AG04450 (cell line): ENCODE measurements at regions not wholly inside any gene's neighbourhood (a gene's known extent, or its start where the extent isn't known, plus 50 kb on each side); places are given as distances from the start of the nearest gene placed in this dataset.

Experiments
- CTCF ChIA-PET: fragments of 300-600, 350-600 bp; formaldehyde crosslinking; extraction: SDS; loops from one replicate; lab custom pipeline; 2022; ENCODE audit warnings: antibody characterized with exemption, inconsistent platforms; lab: Charles Lee
- POLR2A ChIA-PET: fragments of 350-600 bp; formaldehyde crosslinking; extraction: SDS; loops from one replicate; lab custom pipeline; 2021; ENCODE audit warnings: antibody characterized with exemption, inconsistent platforms; lab: Yijun Ruan, JAX
- DNase-seq: peaks from one replicate; pipeline ENCODE4 v3.0.0-alpha.2; 2011; ENCODE audit warnings: low read depth, low spot score
- H3K27ac ChIP-seq: one replicate; pipeline ENCODE4 v1.5.1; 2012; ENCODE audit warnings: low read depth, low read length, control low read depth
- H3K27me3 ChIP-seq: one replicate; pipeline ENCODE4 v1.6.0; 2012; ENCODE audit warnings: low read length; ENCODE audit not compliant: control insufficient read depth, insufficient read depth
- H3K4me3 ChIP-seq: 2 replicates; pipeline ENCODE4 v1.5.1; 2011; ENCODE audit warnings: mild to moderate bottlenecking, low read depth, low read length, control low read depth
- H3K9me3 ChIP-seq: 2 replicates; pipeline ENCODE4 v1.5.1; 2012; ENCODE audit warnings: low read length; ENCODE audit not compliant: control insufficient read depth, insufficient read depth
- TF ChIP-seq, protein P1 (sequence below): IDR thresholded peaks from 2 replicates; pipeline ENCODE4 v1.5.1; 2011; ENCODE audit warnings: low read depth, low read length, control low read depth, inconsistent platforms

GRCh38 chr1:23628951-23629387 is 62.6 kb upstream of the RPL11 start:
- Histone ChIP-seq H3K27ac (no peak overlapping the region), H3K4me3 (no peak overlapping the region), H3K9me3 (no peaks in the 10 kb centered on the region), H3K27me3 (no peaks in the 10 kb centered on the region)
- POLR2A ChIA-PET: no interaction called here
- CTCF ChIA-PET: interaction anchor here (1.4 to 12.9 kb wide), 2 partner anchors 8 to 84 kb away, joined by 3 to 482 read pairs; no protein-coding TSS in a partner anchor
- no peak for DNase-seq
- TF ChIP-seq, protein P1, sequence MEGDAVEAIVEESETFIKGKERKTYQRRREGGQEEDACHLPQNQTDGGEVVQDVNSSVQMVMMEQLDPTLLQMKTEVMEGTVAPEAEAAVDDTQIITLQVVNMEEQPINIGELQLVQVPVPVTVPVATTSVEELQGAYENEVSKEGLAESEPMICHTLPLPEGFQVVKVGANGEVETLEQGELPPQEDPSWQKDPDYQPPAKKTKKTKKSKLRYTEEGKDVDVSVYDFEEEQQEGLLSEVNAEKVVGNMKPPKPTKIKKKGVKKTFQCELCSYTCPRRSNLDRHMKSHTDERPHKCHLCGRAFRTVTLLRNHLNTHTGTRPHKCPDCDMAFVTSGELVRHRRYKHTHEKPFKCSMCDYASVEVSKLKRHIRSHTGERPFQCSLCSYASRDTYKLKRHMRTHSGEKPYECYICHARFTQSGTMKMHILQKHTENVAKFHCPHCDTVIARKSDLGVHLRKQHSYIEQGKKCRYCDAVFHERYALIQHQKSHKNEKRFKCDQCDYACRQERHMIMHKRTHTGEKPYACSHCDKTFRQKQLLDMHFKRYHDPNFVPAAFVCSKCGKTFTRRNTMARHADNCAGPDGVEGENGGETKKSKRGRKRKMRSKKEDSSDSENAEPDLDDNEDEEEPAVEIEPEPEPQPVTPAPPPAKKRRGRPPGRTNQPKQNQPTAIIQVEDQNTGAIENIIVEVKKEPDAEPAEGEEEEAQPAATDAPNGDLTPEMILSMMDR: no peak

DNA sequence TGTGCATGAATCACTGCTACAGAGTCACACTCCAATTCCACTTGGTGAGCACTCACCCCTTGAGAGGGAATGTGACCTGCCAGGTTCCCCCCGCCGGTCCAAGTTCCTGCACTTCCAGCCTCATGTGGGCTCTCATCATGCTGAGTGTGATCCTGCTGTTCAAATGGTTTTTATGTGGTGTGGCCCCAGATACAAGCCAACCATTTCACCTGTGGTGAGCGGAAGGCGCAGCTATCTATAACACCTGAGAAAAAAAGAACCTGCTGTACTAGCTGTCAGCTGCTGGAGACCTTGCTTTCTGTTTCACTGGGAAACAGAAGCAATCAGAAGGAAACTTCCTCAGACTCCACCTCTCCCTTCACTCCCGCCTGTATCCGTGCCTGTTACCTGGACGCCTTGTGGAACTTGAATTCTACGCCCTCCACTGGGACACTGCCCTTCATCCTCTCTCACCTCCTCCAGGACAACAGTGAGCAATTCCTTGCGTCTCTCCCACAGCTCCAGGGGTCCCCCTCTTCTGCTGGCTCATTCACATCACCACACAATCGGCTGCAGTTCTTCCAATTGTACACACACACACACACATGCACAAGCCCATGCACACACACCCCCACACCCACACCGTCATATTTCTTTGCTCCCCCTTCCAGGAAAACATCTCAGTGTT is 64.4 kb upstream of the RPL11 start:
- no peak for DNase-seq
- POLR2A ChIA-PET: no interaction called here
- H3K4me3 ChIP-seq: no peak overlapping the region
- H3K27ac ChIP-seq: no peak overlapping the region
- CTCF ChIA-PET: interaction anchor here (0.6 to 1.2 kb wide), 3 partner anchors 8 to 94 kb away, joined by 3 to 4 read pairs (median 3); no protein-coding TSS in a partner anchor
- H3K27me3 ChIP-seq: no peaks in the 10 kb centered on the region
- no peaks in the 10 kb centered on the region for H3K9me3 ChIP-seq
- TF ChIP-seq, protein P1: no peak

GRCh38 chr1:23625929-23626535 is 65.6 kb upstream of the RPL11 start:
- H3K27ac ChIP-seq: no peak overlapping the region
- no peaks in the 10 kb centered on the region for H3K9me3 ChIP-seq
- H3K4me3 ChIP-seq: no peak overlapping the region
- DNase-seq: no peak
- ChIA-PET CTCF (interaction anchor here (2.7 kb wide), 1 partner anchor 9 kb away, joined by 9 read pairs; no protein-coding TSS in a partner anchor), POLR2A (no interaction called here)
- TF ChIP-seq, protein P1: no peak
- H3K27me3 ChIP-seq: peaks cover under 1% of the 10 kb centered on the region

DNA sequence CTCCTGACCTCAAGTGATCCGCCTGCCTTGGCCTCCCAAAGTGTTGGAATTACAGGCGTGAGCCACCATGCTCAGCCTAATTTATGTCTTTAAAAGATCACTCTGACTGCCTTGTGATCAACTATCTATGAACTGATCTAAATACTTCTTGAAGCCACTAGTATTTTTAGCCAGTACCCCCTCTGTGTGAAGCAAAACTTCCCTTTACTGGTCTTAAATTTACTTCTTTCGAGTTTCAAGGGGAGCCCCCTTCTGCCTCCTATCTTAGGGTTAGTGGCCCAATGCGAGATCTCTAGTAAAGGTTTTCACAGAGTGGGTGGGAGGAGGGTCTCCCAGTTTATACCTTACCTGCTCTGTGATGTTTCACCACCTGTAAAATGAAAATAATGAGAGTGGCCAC is 66.1 kb upstream of the RPL11 start:
- POLR2A ChIA-PET: no interaction called here

More for the DNA sequence above, 66.1 kb upstream of the RPL11 start:
- Histone ChIP-seq H3K27ac (no peak overlapping the region), H3K9me3 (no peaks in the 10 kb centered on the region), H3K27me3 (peaks cover 5% of the 10 kb centered on the region), H3K4me3 (no peak overlapping the region)
- no peak for DNase-seq
- TF ChIP-seq, protein P1: no peak
- CTCF ChIA-PET: interaction anchor here (2.7 kb wide), 1 partner anchor 9 kb away, joined by 9 read pairs; no protein-coding TSS in a partner anchor
